H9 (cell line): ENCODE measurements at regions not wholly inside any gene's neighbourhood (a gene's known extent, or its start where the extent isn't known, plus 50 kb on each side); places are given as distances from the start of the nearest gene placed in this dataset.

ENCODE experiments used
- DNase-seq: peaks from one replicate; pipeline ENCODE4 v3.0.0-alpha.2; 2017
- H2AFZ ChIP-seq: one replicate; pipeline ENCODE4 v1.6.1; 2013; ENCODE audit warnings: mild to moderate bottlenecking, low read length, control low read depth, moderate library complexity
- H2AK5ac ChIP-seq: 2 replicates; pipeline ENCODE4 v1.6.1; 2013; ENCODE audit warnings: low read length, control low read depth, mixed read lengths; ENCODE audit not compliant: insufficient read length
- H2BK120ac ChIP-seq: one replicate; pipeline ENCODE4 v1.6.1; 2013; ENCODE audit warnings: low read depth, mild to moderate bottlenecking, low read length, control low read depth, inconsistent platforms; ENCODE audit not compliant: poor library complexity, severe bottlenecking
- H2BK12ac ChIP-seq: 2 replicates; pipeline ENCODE4 v1.6.1; 2013; ENCODE audit warnings: low read length, control low read depth, mixed read lengths, low read depth; ENCODE audit not compliant: insufficient read length
- H2BK15ac ChIP-seq: 2 replicates; pipeline ENCODE4 v1.6.1; 2013; ENCODE audit warnings: low read depth, low read length, control low read depth
- H2BK20ac ChIP-seq: one replicate; pipeline ENCODE4 v1.6.1; 2013; ENCODE audit warnings: low read depth, mild to moderate bottlenecking, low read length, control low read depth, inconsistent platforms; ENCODE audit not compliant: poor library complexity, severe bottlenecking
- H2BK5ac ChIP-seq: 2 replicates; pipeline ENCODE4 v1.6.1; 2013; ENCODE audit warnings: low read length, control low read depth, mixed read lengths; ENCODE audit not compliant: insufficient read length
- H3K14ac ChIP-seq: 2 replicates; pipeline ENCODE4 v1.6.1; 2013; ENCODE audit warnings: low read length, control low read depth; ENCODE audit not compliant: insufficient read depth
- H3K18ac ChIP-seq: 2 replicates; pipeline ENCODE4 v1.6.1; 2013; ENCODE audit warnings: low read depth, mild to moderate bottlenecking, mixed read lengths, low read length, control low read depth; ENCODE audit not compliant: insufficient read length
- H3K23ac ChIP-seq: 2 replicates; pipeline ENCODE4 v1.6.1; 2013; ENCODE audit warnings: low read length, control low read depth, mixed read lengths, low read depth; ENCODE audit not compliant: insufficient read length
- H3K23me2 ChIP-seq: 2 replicates; pipeline ENCODE4 v1.6.1; 2013; ENCODE audit warnings: low read depth, mild to moderate bottlenecking, mixed read lengths, low read length, control low read depth; ENCODE audit not compliant: insufficient read length, poor library complexity, severe bottlenecking
- H3K27ac ChIP-seq: 2 replicates; pipeline ENCODE4 v1.5.1; 2013; ENCODE audit warnings: low read length, control low read depth, mixed read lengths, low read depth; ENCODE audit not compliant: insufficient read length
- H3K27me3 ChIP-seq: 2 replicates; pipeline ENCODE4 v1.6.1; 2013; ENCODE audit warnings: low read length, control low read depth, inconsistent platforms; ENCODE audit not compliant: insufficient read depth
- H3K4ac ChIP-seq: 2 replicates; pipeline ENCODE4 v1.6.1; 2013; ENCODE audit warnings: low read depth, mild to moderate bottlenecking, control low read depth, inconsistent platforms, low read length, moderate library complexity
- H3K4me1 ChIP-seq: 2 replicates; pipeline ENCODE4 v1.6.1; 2013; ENCODE audit warnings: low read length, control low read depth, inconsistent platforms; ENCODE audit not compliant: insufficient read depth
- H3K4me2 ChIP-seq: 2 replicates; pipeline ENCODE4 v1.6.1; 2013; ENCODE audit warnings: low read length, control low read depth, mixed read lengths; ENCODE audit not compliant: insufficient read length, insufficient read depth
- H3K56ac ChIP-seq: 2 replicates; pipeline ENCODE4 v1.6.1; 2013; ENCODE audit warnings: low read depth, mild to moderate bottlenecking, mixed read lengths, low read length, control low read depth; ENCODE audit not compliant: insufficient read length
- H3K79me1 ChIP-seq: 2 replicates; pipeline ENCODE4 v1.6.1; 2013; ENCODE audit warnings: low read depth, mild to moderate bottlenecking, moderate library complexity, low read length, control low read depth, inconsistent platforms; ENCODE audit not compliant: insufficient read depth, poor library complexity, severe bottlenecking
- H3K79me2 ChIP-seq: 2 replicates; pipeline ENCODE4 v1.6.1; 2013; ENCODE audit warnings: low read length, control low read depth, inconsistent platforms; ENCODE audit not compliant: insufficient read depth
- H3K9ac ChIP-seq: 2 replicates; pipeline ENCODE4 v1.6.1; 2013; ENCODE audit warnings: low read length, control low read depth, mixed read lengths; ENCODE audit not compliant: insufficient read length; ENCODE audit errors: extremely low read depth
- H3K9me3 ChIP-seq: one replicate; pipeline ENCODE4 v1.6.1; 2013; ENCODE audit warnings: low read depth, low read length, inconsistent platforms; ENCODE audit not compliant: control insufficient read depth
- H3T11ph ChIP-seq: one replicate; pipeline ENCODE4 v1.6.1; 2013; ENCODE audit warnings: mild to moderate bottlenecking, low read length, control low read depth, inconsistent platforms
- H4K20me1 ChIP-seq: one replicate; pipeline ENCODE4 v1.6.1; 2013; ENCODE audit not compliant: control insufficient read depth, insufficient read length, insufficient read depth
- H4K5ac ChIP-seq: 2 replicates; pipeline ENCODE4 v1.6.1; 2013; ENCODE audit warnings: low read depth, mild to moderate bottlenecking, mixed read lengths, low read length, control low read depth; ENCODE audit not compliant: insufficient read length
- H4K8ac ChIP-seq: replicated peaks from 2 replicates; pipeline ENCODE4 v1.6.1; 2013; ENCODE audit warnings: low read length, control low read depth, mixed read lengths, low read depth; ENCODE audit not compliant: insufficient read length
- H4K91ac ChIP-seq: 2 replicates; pipeline ENCODE4 v1.6.1; 2013; ENCODE audit warnings: low read depth, mild to moderate bottlenecking, moderate library complexity, mixed read lengths, low read length, control low read depth; ENCODE audit not compliant: insufficient read length
- H3K27ac Mint-ChIP-seq, 3 experiments: 2 replicates in 2 of 3; 3 replicates in 1 of 3; pipeline ENCODE4 v1.8.0; 2020 to 2021; ENCODE audit warnings: mixed read lengths in 3 of 3, mild to moderate bottlenecking in 1 of 3, moderate library complexity in 1 of 3
- H3K27me3 Mint-ChIP-seq: 2 replicates; pipeline ENCODE4 v1.8.0; 2021; ENCODE audit warnings: low read depth, mild to moderate bottlenecking, moderate library complexity, mixed read lengths
- H3K36me3 Mint-ChIP-seq, 3 experiments: 2 replicates in 2 of 3; 3 replicates in 1 of 3; pipeline ENCODE4 v1.8.0; 2020 to 2021; ENCODE audit warnings: low read depth in 3 of 3, mixed read lengths in 3 of 3; ENCODE audit not compliant: insufficient read depth in 1 of 3
- H3K4me1 Mint-ChIP-seq, 2 experiments: 2 replicates each; pipeline ENCODE4 v1.8.0; 2020; ENCODE audit warnings: mixed read lengths in 2 of 2
- H3K4me3 Mint-ChIP-seq, 2 experiments: 2 replicates in 1 of 2; 3 replicates in 1 of 2; pipeline ENCODE4 v1.8.0; 2020 to 2021; ENCODE audit warnings: mild to moderate bottlenecking in 2 of 2, mixed read lengths in 2 of 2, moderate library complexity in 1 of 2
- H3K9me3 Mint-ChIP-seq, 2 experiments: 2 replicates in 1 of 2; 3 replicates in 1 of 2; pipeline ENCODE4 v1.8.0; 2020; ENCODE audit warnings: mild to moderate bottlenecking in 2 of 2, mixed read lengths in 2 of 2, moderate library complexity in 1 of 2
- CTCF ChIP-seq: fragments of 200-600 bp; sonication (generic); conservative IDR thresholded peaks from 3 replicates; pipeline ENCODE4 v1.8.0; 2021; ENCODE audit warnings: antibody characterized with exemption, mild to moderate bottlenecking
- WGBS: extraction: QIAGEN DNeasy Blood & Tissue Kit; methylation state at CpG from one replicate; pipeline ENCODE4 v1.1.7; 2013; ENCODE audit warnings: missing lambda C conversion rate, low lambda C conversion rate, mixed read lengths; ENCODE audit not compliant: insufficient read length; ENCODE audit errors: extremely low coverage; 5-methylcytosine and 5-hydroxymethylcytosine counted together

GRCh38 chr6:102701019-102701418, 1307.5 kb downstream of the GRIK2 start:
- peaks cover 0 to 3% of the 10 kb centered on the region in 2 experiments; a peak in 1 of 5 replicates for H3K9me3 Mint-ChIP-seq
- WGBS: no CpG with 5 or more reads among the region's 8 CpGs

More at GRCh38 chr6:102701019-102701418, 1307.5 kb downstream of the GRIK2 start:
- H3K18ac ChIP-seq: no peak overlapping the region
- H2BK120ac ChIP-seq: no peak overlapping the region
- H3K79me1 ChIP-seq: no peaks in the 10 kb centered on the region
- H2BK20ac ChIP-seq: no peak overlapping the region
- H3K4me1 ChIP-seq: no peaks in the 10 kb centered on the region
- Mint-ChIP-seq H3K4me3 (no peak overlapping the region), H3K27ac (no peak overlapping the region), H3K4me1 (no peaks in the 10 kb centered on the region), H3K36me3 (no peaks in the 10 kb centered on the region), H3K27me3 (no peaks in the 10 kb centered on the region)
- no peak overlapping the region for H3K27ac ChIP-seq
- no peak overlapping the region for H3K23ac ChIP-seq
- no peak overlapping the region for H3K9ac ChIP-seq
- TF ChIP-seq CTCF: no peak
- H3K4me2 ChIP-seq: no peak overlapping the region
- no peaks in the 10 kb centered on the region for H3K9me3 ChIP-seq
- no peaks in the 10 kb centered on the region for H4K20me1 ChIP-seq
- peak overlapping the region; percentile 23 for H2BK12ac ChIP-seq
- H4K5ac ChIP-seq: no peak overlapping the region
- no peak overlapping the region for H4K91ac ChIP-seq
- H3K4ac ChIP-seq: no peak overlapping the region
- H4K8ac ChIP-seq: no peak overlapping the region
- H2AFZ ChIP-seq: no peak overlapping the region
- no peaks in the 10 kb centered on the region for H3K27me3 ChIP-seq
- no peaks in the 10 kb centered on the region for H3K79me2 ChIP-seq
- no peak for DNase-seq
- no peak overlapping the region for H2AK5ac ChIP-seq
- no peak overlapping the region; the same call in 1 of the 2 replicates for H3K14ac ChIP-seq
- no peak overlapping the region for H3K56ac ChIP-seq
- H2BK5ac ChIP-seq: no peak overlapping the region
- H3K23me2 ChIP-seq: no peaks in the 10 kb centered on the region
- no peak overlapping the region for H2BK15ac ChIP-seq
- H3T11ph ChIP-seq: no peak overlapping the region
